ENCODE measurements at regions not wholly inside any gene's neighbourhood (a gene's known extent, or its start where the extent isn't known, plus 50 kb on each side); places are given as distances from the start of the nearest gene placed in this dataset.

DNA sequence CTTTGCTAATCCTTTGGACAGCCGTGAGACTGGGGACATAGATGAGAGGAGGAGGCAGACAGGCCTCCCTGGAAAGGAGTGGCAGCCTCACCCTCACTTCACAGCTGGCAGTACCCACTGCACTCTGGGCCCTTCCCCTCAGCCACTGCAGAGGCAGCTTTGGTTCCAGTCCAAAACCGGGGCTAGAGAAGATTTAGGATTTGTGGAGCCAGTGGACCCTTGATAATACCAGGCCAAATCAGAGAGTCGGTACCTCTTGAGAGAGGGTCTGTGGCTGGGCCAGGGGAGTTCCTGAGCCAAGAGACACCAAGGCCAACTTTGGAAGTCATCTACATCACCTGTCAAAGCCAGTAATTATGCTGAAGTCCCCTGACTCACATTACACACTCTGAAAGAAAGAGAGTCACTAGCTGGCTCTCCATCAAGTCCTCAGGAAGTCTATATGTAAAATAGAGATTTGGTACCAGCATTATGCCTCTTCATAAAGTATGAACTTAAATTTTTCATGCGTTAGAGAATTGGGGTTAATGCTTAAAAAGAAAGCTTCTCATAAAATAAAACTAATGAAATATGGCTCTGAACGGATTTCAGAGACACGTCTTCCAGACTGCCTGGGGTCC lies 244.1 kb upstream of the SEMA6D start:
- intact Hi-C loops (cut with micrococcal nuclease), result loop anchor here (10.0 kb wide), 2 partner anchors 142 to 512 kb away; no protein-coding TSS in a partner anchor
- Histone ChIP-seq H3K4me3 (no peak overlapping the region), H3K27ac (replicated peaks) (peak overlapping the region; percentile 63), H3K27me3 (ENCODE audit: low read depth) (no peaks in the 10 kb centered on the region), H3K4me1 (peaks cover 30% of the 10 kb centered on the region), H3K36me3 (no peaks in the 10 kb centered on the region), H3K9me3 (replicated peaks) (no peaks in the 10 kb centered on the region)
- TF ChIP-seq, protein P1, sequence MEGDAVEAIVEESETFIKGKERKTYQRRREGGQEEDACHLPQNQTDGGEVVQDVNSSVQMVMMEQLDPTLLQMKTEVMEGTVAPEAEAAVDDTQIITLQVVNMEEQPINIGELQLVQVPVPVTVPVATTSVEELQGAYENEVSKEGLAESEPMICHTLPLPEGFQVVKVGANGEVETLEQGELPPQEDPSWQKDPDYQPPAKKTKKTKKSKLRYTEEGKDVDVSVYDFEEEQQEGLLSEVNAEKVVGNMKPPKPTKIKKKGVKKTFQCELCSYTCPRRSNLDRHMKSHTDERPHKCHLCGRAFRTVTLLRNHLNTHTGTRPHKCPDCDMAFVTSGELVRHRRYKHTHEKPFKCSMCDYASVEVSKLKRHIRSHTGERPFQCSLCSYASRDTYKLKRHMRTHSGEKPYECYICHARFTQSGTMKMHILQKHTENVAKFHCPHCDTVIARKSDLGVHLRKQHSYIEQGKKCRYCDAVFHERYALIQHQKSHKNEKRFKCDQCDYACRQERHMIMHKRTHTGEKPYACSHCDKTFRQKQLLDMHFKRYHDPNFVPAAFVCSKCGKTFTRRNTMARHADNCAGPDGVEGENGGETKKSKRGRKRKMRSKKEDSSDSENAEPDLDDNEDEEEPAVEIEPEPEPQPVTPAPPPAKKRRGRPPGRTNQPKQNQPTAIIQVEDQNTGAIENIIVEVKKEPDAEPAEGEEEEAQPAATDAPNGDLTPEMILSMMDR (IDR thresholded peaks at IDR 0.05; ENCODE audit: borderline replicate concordance), result no peak
- DNase-seq, result no peak

DNA sequence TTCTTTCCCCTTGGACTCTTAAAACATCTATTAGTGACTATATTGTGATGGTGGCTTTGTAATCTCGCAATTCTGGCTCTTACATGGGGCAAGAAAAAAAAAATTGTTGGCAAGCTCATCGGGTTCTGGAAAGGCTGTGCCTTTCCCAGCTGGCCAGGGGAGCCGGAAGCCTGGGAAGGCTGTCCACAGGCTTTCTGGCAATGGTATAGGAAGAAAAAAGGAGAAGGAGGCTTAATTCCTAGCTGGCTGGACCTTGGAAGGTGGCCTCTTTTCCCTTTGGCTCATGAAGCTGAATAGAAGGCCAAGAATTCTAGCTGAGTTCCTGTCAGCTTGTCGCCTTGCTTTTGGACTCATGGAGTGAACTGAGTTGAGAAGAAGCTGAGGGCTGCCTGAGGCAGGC lies 243.5 kb upstream of the SEMA6D start:
- no peaks in the 10 kb centered on the region for H3K36me3 ChIP-seq
- H3K4me3 ChIP-seq, result no peak overlapping the region
- no peaks in the 10 kb centered on the region for H3K27me3 ChIP-seq (ENCODE audit: low read depth)
- H3K4me1 ChIP-seq, result peaks cover 30% of the 10 kb centered on the region
- intact Hi-C loops (cut with micrococcal nuclease), result loop anchor here (10.0 kb wide), 2 partner anchors 141 to 511 kb away; no protein-coding TSS in a partner anchor
- H3K27ac ChIP-seq (replicated peaks), result peak overlapping the region; percentile 63
- DNase-seq, result peak; percentile 61
- TF ChIP-seq, protein P1 (IDR thresholded peaks at IDR 0.05; ENCODE audit: borderline replicate concordance), result no peak
- H3K9me3 ChIP-seq (replicated peaks), result no peaks in the 10 kb centered on the region

DNA sequence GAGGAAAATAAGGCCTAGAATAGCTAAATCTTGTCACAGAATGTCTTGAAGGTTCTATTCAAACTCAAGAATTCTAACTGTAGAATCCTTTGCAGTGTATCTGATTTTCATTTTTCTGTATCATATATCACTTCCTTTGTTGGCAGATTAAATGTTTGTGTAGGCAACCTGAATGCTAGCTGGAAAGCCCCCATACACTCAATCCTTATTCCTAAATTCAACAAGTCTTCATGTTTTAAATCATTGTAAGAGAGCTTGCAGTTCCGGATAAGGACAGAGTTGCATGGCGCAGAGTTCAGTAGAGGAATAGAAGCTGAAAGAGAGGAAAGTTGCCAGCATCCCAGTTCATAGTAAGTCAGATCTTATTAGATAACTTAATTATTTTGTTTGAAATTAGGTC lies 242.0 kb upstream of the SEMA6D start:
- Histone ChIP-seq H3K4me1 (peaks cover 30% of the 10 kb centered on the region), H3K27me3 (ENCODE audit: low read depth) (no peaks in the 10 kb centered on the region), H3K9me3 (replicated peaks) (no peaks in the 10 kb centered on the region), H3K27ac (replicated peaks) (no peak overlapping the region), H3K4me3 (no peak overlapping the region), H3K36me3 (no peaks in the 10 kb centered on the region)
- intact Hi-C loops (cut with micrococcal nuclease), result loop anchor here (10.0 kb wide), 2 partner anchors 139 to 509 kb away; no protein-coding TSS in a partner anchor
- DNase-seq, result no peak
- TF ChIP-seq, protein P1 (IDR thresholded peaks at IDR 0.05; ENCODE audit: borderline replicate concordance), result no peak

DNA sequence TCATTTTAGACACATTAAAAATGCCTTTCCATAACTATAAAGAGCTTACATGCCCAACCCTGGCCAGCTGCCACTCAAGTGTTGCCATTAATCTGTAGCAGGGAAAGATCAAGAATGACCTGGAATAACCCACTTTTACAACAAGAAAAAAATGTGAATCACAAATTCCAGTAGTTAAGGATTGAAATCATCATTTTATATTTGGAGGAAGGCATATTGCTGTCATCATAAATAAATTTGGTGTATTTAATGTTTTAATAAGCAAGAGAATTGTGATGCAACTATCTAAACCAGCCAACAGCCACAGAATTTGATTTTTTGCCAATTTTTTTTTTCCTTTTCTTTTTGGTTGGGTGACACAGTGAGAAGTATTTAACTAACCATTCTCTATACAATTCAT lies 240.0 kb upstream of the SEMA6D start:
- DNase-seq, result no peak
- Histone ChIP-seq H3K9me3 (replicated peaks) (no peaks in the 10 kb centered on the region), H3K4me1 (peaks cover 30% of the 10 kb centered on the region), H3K27ac (replicated peaks) (no peak overlapping the region), H3K4me3 (no peak overlapping the region), H3K27me3 (ENCODE audit: low read depth) (no peaks in the 10 kb centered on the region), H3K36me3 (no peaks in the 10 kb centered on the region)
- intact Hi-C loops (cut with micrococcal nuclease), result loop anchor here (10.0 kb wide), 2 partner anchors 137 to 507 kb away; no protein-coding TSS in a partner anchor
- TF ChIP-seq, protein P1 (IDR thresholded peaks at IDR 0.05; ENCODE audit: borderline replicate concordance), result no peak

DNA sequence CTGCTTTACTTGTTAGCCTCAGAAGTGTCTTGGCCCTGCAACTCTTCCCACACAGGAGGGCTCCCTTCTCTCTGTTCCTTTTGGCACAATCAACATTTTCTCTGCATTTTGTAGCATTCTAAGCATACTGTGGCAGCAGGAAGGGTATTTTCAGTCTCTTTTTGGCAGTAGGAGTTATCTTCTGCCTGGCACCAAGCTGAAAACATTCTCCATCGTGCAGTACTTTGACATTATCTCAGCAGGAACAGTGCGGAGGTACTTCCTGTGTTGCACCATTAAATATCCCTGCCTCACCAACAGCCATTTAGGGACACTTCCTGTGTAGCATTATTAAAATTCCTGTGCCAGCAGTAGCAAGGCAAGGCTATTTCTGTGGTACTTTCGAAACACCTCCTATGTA lies 233.2 kb upstream of the SEMA6D start:
- Histone ChIP-seq H3K27me3 (ENCODE audit: low read depth) (no peaks in the 10 kb centered on the region), H3K27ac (replicated peaks) (no peak overlapping the region), H3K4me1 (no peaks in the 10 kb centered on the region), H3K4me3 (no peak overlapping the region), H3K9me3 (replicated peaks) (no peaks in the 10 kb centered on the region), H3K36me3 (no peaks in the 10 kb centered on the region)
- intact Hi-C loops (cut with micrococcal nuclease), result no loop called here
- TF ChIP-seq, protein P1 (IDR thresholded peaks at IDR 0.05; ENCODE audit: borderline replicate concordance), result no peak
- DNase-seq, result no peak
